GM12878 (cell line): ENCODE measurements at regions not wholly inside any gene's neighbourhood (a gene's known extent, or its start where the extent isn't known, plus 50 kb on each side); places are given as distances from the start of the nearest gene placed in this dataset.

Experiments used
- ATAC-seq: fragments of 200-7000 bp; cut with Tn5 transposase; 3 replicates; pipeline ENCODE4 v1.9.1; 2020; ENCODE audit warnings: mild to moderate bottlenecking, moderate library complexity
- BruUV-seq: library from RNA; stranded (reverse); fragments of 400-500 nt; replicated peaks from 2 replicates; lab custom pipeline; 2021; lab: Mats Ljungman, UMichigan
- CTCF ChIA-PET: fragments of 300-600 bp; sonication (Branson Sonifier 250); formaldehyde crosslinking; extraction: SDS; loops from one replicate; lab custom pipeline; 2021; ENCODE audit warnings: inconsistent platforms; lab: Yijun Ruan, JAX
- POLR2A ChIA-PET: fragments of 350-600 bp; formaldehyde crosslinking; extraction: SDS; loops from one replicate; lab custom pipeline; 2021; ENCODE audit warnings: inconsistent platforms; lab: Charles Lee
- RAD21 ChIA-PET: fragments of 300-600 bp; sonication (Branson Sonifier 250); formaldehyde crosslinking; loops from one replicate; lab custom pipeline; 2023; ENCODE audit warnings: antibody characterized with exemption; ENCODE audit not compliant: unreplicated experiment; lab: Charles Lee
- SMC1A ChIA-PET: fragments of 300-600 bp; sonication (Branson Sonifier 250); formaldehyde crosslinking; loops from one replicate; lab custom pipeline; 2023; ENCODE audit not compliant: unreplicated experiment, uncharacterized antibody; lab: Charles Lee
- DNase-seq: peaks from one replicate; pipeline ENCODE4 v3.0.0-alpha.2; 2011; ENCODE audit warnings: low read depth, low spot score
- FAIRE-seq: peaks from 3 replicates; lab custom pipeline; 2011; peaks lifted over from hg19 to GRCh38; lab: Jason Lieb, UNC
- H2AFZ ChIP-seq: 2 replicates; pipeline ENCODE4 v1.6.0; 2011; ENCODE audit warnings: low read depth, low read length, control low read depth; ENCODE audit not compliant: control insufficient read depth
- H3K27ac ChIP-seq: 2 replicates; pipeline ENCODE4 v1.5.1; 2011; ENCODE audit warnings: control low read depth; ENCODE audit not compliant: control insufficient read depth, insufficient read depth
- H3K27me3 ChIP-seq, 2 experiments: replicated peaks in 1 of 2; 2 replicates each; pipeline versions ENCODE4 v1.6.0 to v1.6.1; 2011; ENCODE audit warnings: low read length in 1 of 2; ENCODE audit not compliant: control insufficient read depth in 2 of 2, insufficient read depth in 2 of 2
- H3K36me3 ChIP-seq, 2 experiments: 2 replicates each; pipeline ENCODE4 v1.5.1; 2011; ENCODE audit warnings: low read length in 1 of 2; ENCODE audit not compliant: control insufficient read depth in 2 of 2, insufficient read depth in 2 of 2
- H3K4me1 ChIP-seq: 2 replicates; pipeline ENCODE4 v1.6.1; 2011; ENCODE audit warnings: mild to moderate bottlenecking, low read length, moderate library complexity, mixed read lengths; ENCODE audit not compliant: control insufficient read depth, insufficient read depth
- H3K4me2 ChIP-seq: 2 replicates; pipeline ENCODE4 v1.6.0; 2011; ENCODE audit warnings: control low read depth; ENCODE audit not compliant: control insufficient read depth, insufficient read depth
- H3K4me3 ChIP-seq: fragments of 200-600 bp; sonication (generic); 2 replicates; pipeline ENCODE4 v1.5.1; 2016
- H3K79me2 ChIP-seq: 2 replicates; pipeline ENCODE4 v1.6.0; 2011; ENCODE audit warnings: low read length; ENCODE audit not compliant: control insufficient read depth, insufficient read depth
- H3K9ac ChIP-seq: 2 replicates; pipeline ENCODE4 v1.8.0; 2011; ENCODE audit warnings: low read length, control low read depth, mixed read lengths; ENCODE audit not compliant: control insufficient read depth, insufficient read depth
- H3K9me3 ChIP-seq: replicated peaks from 3 replicates; pipeline ENCODE4 v1.5.1; 2011; ENCODE audit warnings: mild to moderate bottlenecking, low read length; ENCODE audit not compliant: control insufficient read depth, insufficient read depth
- H4K20me1 ChIP-seq: 2 replicates; pipeline ENCODE4 v1.6.0; 2011; ENCODE audit not compliant: control insufficient read depth, insufficient read depth
- EED ChIP-seq: sonication (generic); IDR thresholded peaks from 2 replicates; pipeline ENCODE4 v1.6.1; 2016; ENCODE audit warnings: antibody characterized with exemption, low read depth
- HCFC1 ChIP-seq: fragments of 150-350 bp; IDR thresholded peaks from 2 replicates; pipeline ENCODE4 v1.6.1; 2014; ENCODE audit warnings: low read length
- NRF1 ChIP-seq: conservative IDR thresholded peaks from 2 replicates; pipeline ENCODE4 v1.6.1; 2011; ENCODE audit warnings: mild to moderate bottlenecking, low read depth, low read length, improper control_type of control experiment
- SRF ChIP-seq, 2 experiments: IDR thresholded peaks; 2 replicates each; pipeline ENCODE4 v1.6.1; 2011; ENCODE audit warnings: low read depth in 2 of 2, low read length in 2 of 2, mild to moderate bottlenecking in 1 of 2, moderate library complexity in 1 of 2
- ZNF217 ChIP-seq: fragments of 450-650 bp; IDR thresholded peaks from 2 replicates; pipeline ENCODE4 v1.6.1; 2017; ENCODE audit warnings: antibody characterized with exemption, mild to moderate bottlenecking
- WGBS: methylation state at CpG from one replicate; pipeline ENCODE4 v1.1.6; 2016; ENCODE audit warnings: low lambda C conversion rate; ENCODE audit not compliant: insufficient replicate concordance, insufficient coverage; ENCODE audit errors: missing lambda C conversion rate; 5-methylcytosine and 5-hydroxymethylcytosine counted together
- in situ Hi-C: fragments of 300-500 bp; cut with MboI; formaldehyde crosslinking; loops from 9 replicates; pipeline ENCODE4 v1.14.3; 2018; ENCODE audit warnings: mixed read lengths
- intact Hi-C: fragments of 100-400 bp; cut with micrococcal nuclease; formaldehyde crosslinking; loops from one replicate; pipeline ENCODE4 v1.14.2; 2022; ENCODE audit not compliant: unreplicated experiment
- TF ChIP-seq, protein P1 (sequence below): IDR thresholded peaks from 2 replicates; pipeline ENCODE4 v1.6.1; 2011; ENCODE audit warnings: mild to moderate bottlenecking, low read depth, low read length, moderate library complexity; ENCODE audit not compliant: insufficient replicate concordance

GRCh38 chr5:57891443-57891842, 408.8 kb upstream of the ACTBL2 start:
- WGBS, result 0% methylated on average over 1 of the region's 1 CpG
- intact Hi-C loops (no loop called here), in situ Hi-C loops (no loop called here)
- POLR2A ChIA-PET, result no interaction called here
- no peak for DNase-seq
- TF ChIP-seq HCFC1, result no peak
- no peak for TF ChIP-seq SRF (IDR thresholded peaks at IDR 0.05; ENCODE audit: low read depth in 2 of 2, low read length in 2 of 2)
- TF ChIP-seq, protein P1, sequence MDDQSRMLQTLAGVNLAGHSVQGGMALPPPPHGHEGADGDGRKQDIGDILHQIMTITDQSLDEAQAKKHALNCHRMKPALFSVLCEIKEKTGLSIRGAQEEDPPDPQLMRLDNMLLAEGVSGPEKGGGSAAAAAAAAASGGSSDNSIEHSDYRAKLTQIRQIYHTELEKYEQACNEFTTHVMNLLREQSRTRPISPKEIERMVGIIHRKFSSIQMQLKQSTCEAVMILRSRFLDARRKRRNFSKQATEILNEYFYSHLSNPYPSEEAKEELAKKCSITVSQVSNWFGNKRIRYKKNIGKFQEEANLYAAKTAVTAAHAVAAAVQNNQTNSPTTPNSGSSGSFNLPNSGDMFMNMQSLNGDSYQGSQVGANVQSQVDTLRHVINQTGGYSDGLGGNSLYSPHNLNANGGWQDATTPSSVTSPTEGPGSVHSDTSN, result no peak
- CTCF ChIA-PET, result no interaction called here
- Histone ChIP-seq H3K4me3 (no peak overlapping the region), H3K9me3 (no peaks in the 10 kb centered on the region), H2AFZ (no peak overlapping the region), H3K27me3 (no peaks in the 10 kb centered on the region; a peak in 1 of 4 replicates), H3K9ac (no peak overlapping the region), H3K4me2 (no peak overlapping the region), H3K36me3 (no peaks in the 10 kb centered on the region), H3K4me1 (no peaks in the 10 kb centered on the region), H3K79me2 (no peaks in the 10 kb centered on the region), H3K27ac (no peak overlapping the region), H4K20me1 (no peaks in the 10 kb centered on the region)
- RAD21 ChIA-PET, result no interaction called here
- SMC1A ChIA-PET, result no interaction called here
- ATAC-seq, result no peak
- FAIRE-seq, result no peak
- no TSS peak for BruUV-seq

DNA sequence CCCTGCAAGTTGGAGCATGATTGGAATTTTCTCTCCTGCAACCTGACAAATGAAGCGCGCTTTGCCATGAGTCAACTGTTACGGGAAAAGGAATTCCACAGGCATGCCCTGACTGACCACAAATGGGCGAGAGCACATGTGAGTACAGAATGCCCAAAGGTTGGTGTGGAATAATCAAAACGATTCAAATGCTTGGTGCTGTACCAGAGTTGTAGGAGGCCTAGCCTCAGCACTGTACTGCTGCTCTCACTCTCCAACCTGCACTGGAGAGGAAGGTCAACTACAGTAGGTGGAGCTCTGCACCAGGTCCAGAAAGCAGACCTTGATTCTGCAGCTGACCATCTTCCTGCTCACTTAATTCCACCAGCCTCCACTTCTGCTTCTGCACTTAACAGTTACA, 406.9 kb upstream of the ACTBL2 start:
- no peak; the same call in 2 of the 3 replicates for ATAC-seq
- no peaks in the 10 kb centered on the region for H3K36me3 ChIP-seq
- BruUV-seq, result no TSS peak
- no peak overlapping the region for H3K4me2 ChIP-seq
- H3K27ac ChIP-seq, result no peak overlapping the region
- intact Hi-C loops, result loop anchor here (5.0 kb wide), 1 partner anchor 573 kb away; the partner anchor contains the start of gene PLK2
- TF ChIP-seq EED (no peak), ZNF217 (no peak), NRF1 (no peak)
- FAIRE-seq, result no peak
- no peak overlapping the region for H3K9ac ChIP-seq
- H2AFZ ChIP-seq, result no peak overlapping the region
- POLR2A ChIA-PET, result interaction anchor here (0.6 kb wide), 1 partner anchor 1182 kb away, joined by 3 read pairs; no protein-coding TSS in a partner anchor
- no peaks in the 10 kb centered on the region for H3K4me1 ChIP-seq
- no peaks in the 10 kb centered on the region for H3K79me2 ChIP-seq
- CTCF ChIA-PET, result no interaction called here
- H3K9me3 ChIP-seq, result no peaks in the 10 kb centered on the region
- in situ Hi-C loops, result no loop called here
- SMC1A ChIA-PET, result no interaction called here
- no peaks in the 10 kb centered on the region for H3K27me3 ChIP-seq
- DNase-seq, result no peak
- H4K20me1 ChIP-seq, result no peaks in the 10 kb centered on the region
- WGBS, result 57% methylated on average over 5 of the region's 5 CpGs
- no peak overlapping the region for H3K4me3 ChIP-seq
- RAD21 ChIA-PET, result no interaction called here
